HG03354 (cell line): ENCODE measurements at regions not wholly inside any gene's neighbourhood (a gene's known extent, or its start where the extent isn't known, plus 50 kb on each side); places are given as distances from the start of the nearest gene placed in this dataset.

ENCODE experiments used
- ATAC-seq: cut with Tn5 transposase; IDR thresholded peaks from one replicate; pipeline ENCODE4 v1.9.1; 2021; ENCODE audit warnings: mild to moderate bottlenecking; ENCODE audit not compliant: unreplicated experiment, poor library complexity, severe bottlenecking

DNA sequence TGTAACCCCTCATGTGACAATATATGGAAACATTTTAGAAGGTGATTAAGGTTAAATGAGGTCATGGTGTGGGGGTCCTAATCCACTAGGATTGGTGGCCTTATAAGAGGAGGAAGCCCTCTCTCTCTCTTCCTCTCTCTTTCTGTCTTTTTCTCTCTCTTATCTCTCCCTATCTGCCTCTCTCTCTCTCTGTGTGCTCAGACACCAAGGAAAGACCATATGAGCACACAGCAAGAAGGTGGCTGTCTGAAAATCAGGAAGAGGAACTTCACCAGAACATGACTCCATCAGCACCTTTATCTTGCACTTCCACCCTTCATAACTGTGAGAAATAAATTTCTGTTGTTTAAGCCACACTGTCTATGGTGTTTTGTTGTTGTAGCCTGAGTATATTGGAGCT, 1472.2 kb downstream of the PCDH7 start:
- no peak for ATAC-seq

DNA sequence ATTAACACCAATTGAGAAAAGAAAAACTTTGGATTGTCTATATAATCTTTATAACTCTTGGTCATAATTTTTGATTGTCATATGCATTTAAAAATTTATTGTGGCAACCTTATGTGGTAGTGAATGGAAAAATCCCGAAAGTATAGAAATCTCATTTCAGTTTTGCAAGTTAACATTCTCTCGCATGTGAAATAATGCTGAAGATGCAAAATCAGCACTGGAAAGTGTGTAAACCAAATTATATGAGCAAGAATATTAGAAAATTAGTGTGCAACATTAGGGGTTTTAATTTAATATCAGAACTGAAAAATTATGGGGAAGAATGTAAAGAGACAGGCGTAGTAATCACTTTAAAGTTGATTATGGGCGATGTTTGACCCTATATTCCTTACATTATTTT, 1472.8 kb downstream of the PCDH7 start:
- no peak for ATAC-seq

- no peak for ATAC-seq
Measured at GRCh38 chr4:32196950-32197688, 1477.0 kb downstream of the PCDH7 start.

DNA sequence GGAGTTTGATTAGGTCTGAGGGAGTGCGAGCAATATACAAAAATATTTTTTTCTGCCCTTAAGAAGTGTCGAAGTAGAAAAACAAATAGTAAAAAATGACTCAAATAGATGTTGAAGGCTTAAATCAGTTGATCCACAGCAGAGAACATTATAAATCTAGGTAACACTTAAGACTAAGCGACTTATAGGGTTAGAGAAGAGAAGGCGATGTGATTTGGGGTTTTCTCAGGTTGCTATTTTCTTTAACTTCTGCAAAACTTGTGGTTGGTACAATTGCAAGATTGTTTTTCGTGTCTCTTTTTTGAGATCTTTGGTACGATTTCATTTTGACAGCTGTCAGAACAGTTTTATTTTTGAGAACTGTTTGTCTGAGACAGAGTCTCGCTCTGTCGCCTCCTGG, 1479.5 kb downstream of the PCDH7 start:
- no peak for ATAC-seq

- ATAC-seq, result no peak
Measured at GRCh38 chr4:32203340-32203739, 1483.2 kb downstream of the PCDH7 start.

- ATAC-seq, result no peak
Measured at GRCh38 chr4:32206756-32207155, 1486.6 kb downstream of the PCDH7 start.

DNA sequence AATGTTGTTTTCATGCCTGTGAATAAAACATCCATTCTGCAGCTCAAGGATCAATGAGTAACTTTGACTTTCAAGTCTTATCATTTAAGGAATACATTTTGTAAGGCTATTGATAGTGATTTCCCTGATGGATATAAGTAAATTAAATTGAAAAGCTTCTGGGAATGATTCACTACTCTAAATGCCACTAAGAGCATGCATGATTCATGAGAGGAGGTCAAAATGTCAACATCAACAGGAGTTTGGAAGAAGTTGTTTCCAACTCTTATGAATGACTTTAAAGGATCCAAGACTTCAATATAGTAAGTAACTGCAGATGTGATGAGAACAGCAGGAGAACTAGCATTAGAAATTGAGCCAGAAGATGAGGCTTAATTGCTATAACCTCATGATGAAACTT, 1487.3 kb downstream of the PCDH7 start:
- ATAC-seq, result no peak

GRCh38 chr4:32215277-32215676, 1495.1 kb downstream of the PCDH7 start:
- ATAC-seq, result no peak

DNA sequence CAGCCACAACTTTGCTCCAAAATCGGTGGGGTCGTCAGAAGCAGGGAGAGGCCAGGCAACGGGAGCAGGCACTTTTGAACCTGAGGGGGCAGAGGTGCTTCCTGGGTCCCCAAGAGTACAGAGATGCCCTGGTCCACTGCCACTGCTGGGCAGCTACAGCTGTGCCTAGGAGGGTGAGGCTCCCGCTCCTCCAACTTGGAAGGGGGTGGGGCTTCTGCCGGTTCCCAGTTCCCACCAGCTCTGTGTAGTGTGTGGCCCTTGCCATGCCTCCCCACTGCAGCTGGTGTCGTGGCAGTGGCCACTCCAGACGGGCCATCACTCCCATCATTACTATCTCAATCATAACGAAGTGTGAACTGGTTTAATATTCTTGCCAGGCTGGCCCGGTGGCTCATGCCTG, 1496.3 kb downstream of the PCDH7 start:
- no peak for ATAC-seq

DNA sequence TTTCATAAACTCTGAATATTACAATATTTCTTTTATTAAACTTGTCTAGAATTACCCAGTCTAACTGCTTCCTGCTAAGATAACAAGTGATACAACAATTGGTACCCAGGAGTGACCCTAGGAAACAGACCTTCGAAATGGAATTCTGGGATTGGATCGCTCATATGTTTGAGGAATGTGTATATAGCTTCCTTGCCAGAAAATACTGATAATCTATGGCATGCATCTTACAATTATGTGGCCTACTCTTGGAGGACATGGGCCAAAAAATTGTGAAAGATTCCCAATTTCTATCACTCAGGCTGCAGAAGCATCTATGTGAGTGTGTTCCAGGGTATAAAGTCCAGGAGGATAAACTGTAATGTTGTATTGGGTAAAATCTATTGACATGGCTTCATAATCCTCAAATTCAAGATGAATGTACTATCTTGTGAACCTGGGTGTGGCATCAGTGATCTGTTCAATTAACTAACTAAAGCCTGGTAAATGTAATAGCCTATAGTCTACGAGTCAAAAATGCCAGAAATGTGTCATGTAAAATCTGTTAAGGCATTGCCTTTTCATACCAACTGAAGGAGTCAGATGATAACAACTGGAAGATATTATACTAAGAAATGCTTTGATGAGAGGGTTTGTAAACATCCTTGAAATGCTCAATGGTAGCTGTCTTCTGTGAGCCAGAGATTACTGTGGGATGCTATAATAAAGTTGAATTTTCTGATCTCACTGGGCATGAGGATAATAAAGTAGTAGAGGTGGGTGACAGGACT, 1499.3 kb downstream of the PCDH7 start:
- ATAC-seq, result no peak

- ATAC-seq, result no peak
Measured at GRCh38 chr4:32226204-32226603, 1506.0 kb downstream of the PCDH7 start.

- no peak for ATAC-seq
Measured at GRCh38 chr4:32226733-32227132, 1506.6 kb downstream of the PCDH7 start.

DNA sequence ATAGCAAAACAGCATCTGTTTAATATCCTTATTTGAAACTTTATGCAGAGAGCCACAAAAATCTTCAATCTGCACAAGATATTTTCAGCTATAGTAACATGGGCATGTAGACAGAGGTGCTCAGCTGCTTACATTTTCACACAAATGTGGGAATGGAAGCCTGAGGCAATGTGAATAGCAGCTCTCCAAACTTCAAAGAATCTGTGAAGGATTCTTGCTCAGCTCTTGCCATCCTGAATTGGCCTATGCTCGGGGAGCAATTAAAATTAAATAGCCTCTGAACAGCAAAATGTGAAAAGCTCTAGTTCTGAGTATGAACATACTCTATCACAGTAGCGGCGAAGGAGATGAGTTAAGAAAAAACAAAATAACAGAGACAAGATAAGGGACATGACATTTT, 1523.8 kb downstream of the PCDH7 start:
- no peak for ATAC-seq

GRCh38 chr4:32249040-32249439, 1528.9 kb downstream of the PCDH7 start:
- no peak for ATAC-seq

GRCh38 chr4:32251126-32251525, 1531.0 kb downstream of the PCDH7 start:
- ATAC-seq, result no peak

- no peak for ATAC-seq
Measured at GRCh38 chr4:32251926-32252325, 1531.8 kb downstream of the PCDH7 start.

- ATAC-seq, result no peak
Measured at GRCh38 chr4:32254216-32254615, 1534.0 kb downstream of the PCDH7 start.

- no peak for ATAC-seq
Measured at GRCh38 chr4:32258986-32259385, 1538.8 kb downstream of the PCDH7 start.

GRCh38 chr4:32261196-32261595, 1541.0 kb downstream of the PCDH7 start:
- ATAC-seq, result no peak

GRCh38 chr4:32268863-32269262, 1548.7 kb downstream of the PCDH7 start:
- ATAC-seq, result no peak

GRCh38 chr4:32290102-32290501, 1569.9 kb downstream of the PCDH7 start:
- ATAC-seq, result no peak
